ENCODE measurements at regions not wholly inside any gene's neighbourhood (a gene's known extent, or its start where the extent isn't known, plus 50 kb on each side); places are given as distances from the start of the nearest gene placed in this dataset.

DNA sequence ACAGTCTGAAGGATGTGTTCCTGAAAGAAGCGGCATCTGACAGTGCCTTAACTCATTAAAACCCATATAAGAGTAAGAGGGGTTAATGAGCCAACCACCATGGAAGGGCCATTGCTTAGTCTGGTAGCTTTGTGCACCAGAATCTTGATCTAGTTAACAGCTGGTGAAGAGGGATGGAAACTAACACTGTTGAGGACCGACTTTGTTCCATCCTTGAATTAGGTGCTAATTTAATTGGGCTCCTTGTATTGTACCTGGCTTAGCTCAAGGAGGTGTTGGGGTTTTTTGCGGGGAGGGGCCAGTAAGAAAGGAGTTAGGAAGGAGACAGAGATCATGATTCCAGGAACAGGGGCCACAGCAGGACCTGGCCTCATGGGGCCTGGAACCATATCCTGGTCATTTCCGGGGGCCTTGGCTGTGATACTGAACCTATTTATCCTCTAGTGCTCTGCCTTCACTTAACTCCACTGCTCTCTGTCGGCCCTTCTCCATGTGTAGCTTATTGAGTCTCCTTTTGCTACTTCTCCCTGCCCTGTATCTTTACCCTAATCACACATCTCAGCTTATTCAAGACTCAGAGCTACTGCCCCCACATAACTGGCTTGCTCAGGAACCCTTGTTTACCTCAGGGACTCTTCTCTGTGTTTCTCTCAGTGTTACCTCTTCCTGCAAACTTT is 93.0 kb downstream of the RPL22L1 start:
- no peak overlapping the region for H3K4me2 ChIP-seq
- no peaks in the 10 kb centered on the region for H3K79me2 ChIP-seq (ENCODE audit: insufficient read depth, low read depth)
- no peaks in the 10 kb centered on the region for H3K27me3 ChIP-seq (ENCODE audit: insufficient read depth, low read depth)
- H3K9ac ChIP-seq: no peak overlapping the region
- H3K4me3 ChIP-seq (IDR thresholded peaks at IDR 0.05; ENCODE audit: insufficient read depth, low read depth, low read length): no peak overlapping the region
- TF ChIP-seq, protein P1, sequence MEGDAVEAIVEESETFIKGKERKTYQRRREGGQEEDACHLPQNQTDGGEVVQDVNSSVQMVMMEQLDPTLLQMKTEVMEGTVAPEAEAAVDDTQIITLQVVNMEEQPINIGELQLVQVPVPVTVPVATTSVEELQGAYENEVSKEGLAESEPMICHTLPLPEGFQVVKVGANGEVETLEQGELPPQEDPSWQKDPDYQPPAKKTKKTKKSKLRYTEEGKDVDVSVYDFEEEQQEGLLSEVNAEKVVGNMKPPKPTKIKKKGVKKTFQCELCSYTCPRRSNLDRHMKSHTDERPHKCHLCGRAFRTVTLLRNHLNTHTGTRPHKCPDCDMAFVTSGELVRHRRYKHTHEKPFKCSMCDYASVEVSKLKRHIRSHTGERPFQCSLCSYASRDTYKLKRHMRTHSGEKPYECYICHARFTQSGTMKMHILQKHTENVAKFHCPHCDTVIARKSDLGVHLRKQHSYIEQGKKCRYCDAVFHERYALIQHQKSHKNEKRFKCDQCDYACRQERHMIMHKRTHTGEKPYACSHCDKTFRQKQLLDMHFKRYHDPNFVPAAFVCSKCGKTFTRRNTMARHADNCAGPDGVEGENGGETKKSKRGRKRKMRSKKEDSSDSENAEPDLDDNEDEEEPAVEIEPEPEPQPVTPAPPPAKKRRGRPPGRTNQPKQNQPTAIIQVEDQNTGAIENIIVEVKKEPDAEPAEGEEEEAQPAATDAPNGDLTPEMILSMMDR (conservative IDR thresholded peaks at IDR 0.05; ENCODE audit: low read depth, low read length): no peak
- no peak overlapping the region for H3K27ac ChIP-seq
- H3K4me1 ChIP-seq (ENCODE audit: low read depth, poor library complexity, severe bottlenecking): no peaks in the 10 kb centered on the region
- H2AFZ ChIP-seq (ENCODE audit: low read depth): no peak overlapping the region
- H4K20me1 ChIP-seq (ENCODE audit: insufficient read depth): no peaks in the 10 kb centered on the region
- H3K36me3 ChIP-seq (ENCODE audit: insufficient read depth): no peaks in the 10 kb centered on the region

DNA sequence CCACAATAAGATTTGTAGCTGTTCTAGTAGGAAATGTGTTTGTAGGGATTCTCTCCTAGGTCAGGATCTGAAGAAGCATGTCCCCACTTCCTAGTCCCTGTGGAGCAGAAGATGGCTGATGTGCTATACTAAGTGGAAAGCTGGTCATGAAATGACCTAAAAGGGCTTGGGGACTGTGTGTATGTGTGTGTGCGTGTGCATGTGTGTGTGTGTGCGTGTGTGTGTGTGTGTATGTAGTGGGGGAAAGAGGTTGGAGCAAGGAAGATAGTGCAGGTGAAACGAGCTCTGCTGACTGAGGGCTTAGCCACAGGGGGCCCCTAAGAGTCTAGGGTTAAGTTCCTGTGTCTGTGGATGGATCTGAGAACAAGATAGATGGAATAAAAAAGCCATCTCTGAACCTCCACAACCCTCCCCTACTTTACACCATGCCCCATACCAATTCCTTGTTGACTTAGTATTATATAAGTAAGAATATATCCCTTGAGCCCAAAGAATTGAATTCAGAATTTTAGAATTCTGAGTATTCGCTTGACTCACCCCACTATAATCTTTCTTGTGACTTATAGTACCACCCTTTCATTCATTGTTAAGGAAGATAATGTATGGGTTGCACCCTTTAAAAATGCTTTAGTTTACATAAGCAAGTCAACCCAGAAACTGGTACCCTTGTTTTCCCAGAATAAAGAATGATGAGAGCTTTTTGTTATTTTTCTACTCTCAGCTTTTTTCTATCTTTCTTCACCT is 96.1 kb downstream of the RPL22L1 start:
- no peak overlapping the region for H3K9ac ChIP-seq
- TF ChIP-seq, protein P1 (conservative IDR thresholded peaks at IDR 0.05; ENCODE audit: low read depth, low read length): no peak
- H3K79me2 ChIP-seq (ENCODE audit: insufficient read depth, low read depth): no peaks in the 10 kb centered on the region
- no peak overlapping the region for H3K27ac ChIP-seq
- no peaks in the 10 kb centered on the region for H3K27me3 ChIP-seq (ENCODE audit: insufficient read depth, low read depth)
- H3K36me3 ChIP-seq (ENCODE audit: insufficient read depth): no peaks in the 10 kb centered on the region
- no peaks in the 10 kb centered on the region for H4K20me1 ChIP-seq (ENCODE audit: insufficient read depth)
- H3K4me3 ChIP-seq (IDR thresholded peaks at IDR 0.05; ENCODE audit: insufficient read depth, low read depth, low read length): no peak overlapping the region
- H3K4me1 ChIP-seq (ENCODE audit: low read depth, poor library complexity, severe bottlenecking): no peaks in the 10 kb centered on the region
- no peak overlapping the region for H2AFZ ChIP-seq (ENCODE audit: low read depth)
- H3K4me2 ChIP-seq: no peak overlapping the region

DNA sequence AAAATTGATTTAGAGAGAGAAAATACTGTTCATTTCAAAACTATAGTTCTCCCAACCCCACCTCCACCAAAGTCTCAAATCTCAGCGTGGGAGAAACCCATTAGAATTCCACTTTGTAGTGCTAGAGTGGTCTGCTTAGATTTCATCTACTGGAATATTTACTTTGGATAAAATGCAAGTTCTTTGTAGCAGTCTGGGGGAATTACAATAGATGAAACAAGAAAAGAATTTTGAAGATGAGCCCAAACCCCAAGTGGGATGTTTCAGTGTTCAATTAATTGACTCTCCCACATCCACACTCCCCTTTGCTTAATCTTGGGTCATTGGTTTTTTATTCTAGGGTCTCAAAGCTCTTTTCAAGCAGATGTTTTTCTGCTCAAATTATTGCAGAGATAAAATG is 97.8 kb downstream of the RPL22L1 start:
- H3K27ac ChIP-seq: no peak overlapping the region
- no peaks in the 10 kb centered on the region for H3K79me2 ChIP-seq (ENCODE audit: insufficient read depth, low read depth)
- H3K4me2 ChIP-seq: no peak overlapping the region
- H3K36me3 ChIP-seq (ENCODE audit: insufficient read depth): no peaks in the 10 kb centered on the region
- H3K27me3 ChIP-seq (ENCODE audit: insufficient read depth, low read depth): no peaks in the 10 kb centered on the region
- H4K20me1 ChIP-seq (ENCODE audit: insufficient read depth): no peaks in the 10 kb centered on the region
- TF ChIP-seq, protein P1 (conservative IDR thresholded peaks at IDR 0.05; ENCODE audit: low read depth, low read length): no peak
- no peak overlapping the region for H3K4me3 ChIP-seq (IDR thresholded peaks at IDR 0.05; ENCODE audit: insufficient read depth, low read depth, low read length)
- no peaks in the 10 kb centered on the region for H3K4me1 ChIP-seq (ENCODE audit: low read depth, poor library complexity, severe bottlenecking)
- no peak overlapping the region for H2AFZ ChIP-seq (ENCODE audit: low read depth)
- H3K9ac ChIP-seq: no peak overlapping the region

DNA sequence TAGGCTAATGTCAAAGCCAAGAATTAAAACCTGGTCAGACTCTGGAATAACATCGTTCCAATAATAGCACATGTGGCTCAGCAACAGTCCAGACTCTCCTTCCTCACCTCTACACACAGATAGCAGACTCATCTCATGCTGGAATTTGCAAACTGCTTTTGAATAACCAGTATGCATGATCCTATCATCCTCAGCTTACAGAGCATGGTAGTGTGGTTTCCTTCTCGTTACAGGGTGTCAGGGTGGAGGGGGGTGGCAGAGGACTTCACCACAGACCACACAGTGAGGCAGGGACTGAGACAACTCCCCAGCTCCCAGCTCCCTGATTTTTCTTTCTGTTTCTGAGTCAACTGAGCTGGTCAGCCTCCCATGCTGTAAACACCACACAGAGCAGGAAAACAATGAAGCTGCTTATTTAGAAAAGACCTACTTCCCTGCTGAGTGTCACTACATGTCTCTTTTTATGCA is 101.6 kb downstream of the RPL22L1 start:
- Histone ChIP-seq H3K9ac (no peak overlapping the region), H3K4me3 (IDR thresholded peaks at IDR 0.05; ENCODE audit: insufficient read depth, low read depth, low read length) (no peak overlapping the region), H3K4me2 (no peak overlapping the region), H3K27me3 (ENCODE audit: insufficient read depth, low read depth) (no peaks in the 10 kb centered on the region), H3K79me2 (ENCODE audit: insufficient read depth, low read depth) (no peaks in the 10 kb centered on the region), H3K27ac (no peak overlapping the region), H3K4me1 (ENCODE audit: low read depth, poor library complexity, severe bottlenecking) (no peaks in the 10 kb centered on the region), H4K20me1 (ENCODE audit: insufficient read depth) (no peaks in the 10 kb centered on the region), H2AFZ (ENCODE audit: low read depth) (no peak overlapping the region), H3K36me3 (ENCODE audit: insufficient read depth) (no peaks in the 10 kb centered on the region)
- TF ChIP-seq, protein P1 (conservative IDR thresholded peaks at IDR 0.05; ENCODE audit: low read depth, low read length): no peak
